Body of pancreas (tissue), 4 donors: ENCODE measurements at regions not wholly inside any gene's neighbourhood (a gene's known extent, or its start where the extent isn't known, plus 50 kb on each side); places are given as distances from the start of the nearest gene placed in this dataset.

Experiments used
- POLR2A ChIP-seq, 3 donors: fragments of 450-650 bp; IDR thresholded peaks; one replicate each; pipeline ENCODE4 v1.6.1; 2016; ENCODE audit warnings: antibody characterized with exemption in 3 of 3, mild to moderate bottlenecking in 2 of 3
- TF ChIP-seq, protein P1 (sequence below), 7 experiments: fragments of 450-650 bp in 4 of 7; fragments of 200-600 bp in 3 of 7; sonication (generic) in 3 of 7; IDR thresholded peaks; one replicate each; pipeline ENCODE4 v1.5.1; 2016 to 2019; ENCODE audit warnings: antibody characterized with exemption in 7 of 7

DNA sequence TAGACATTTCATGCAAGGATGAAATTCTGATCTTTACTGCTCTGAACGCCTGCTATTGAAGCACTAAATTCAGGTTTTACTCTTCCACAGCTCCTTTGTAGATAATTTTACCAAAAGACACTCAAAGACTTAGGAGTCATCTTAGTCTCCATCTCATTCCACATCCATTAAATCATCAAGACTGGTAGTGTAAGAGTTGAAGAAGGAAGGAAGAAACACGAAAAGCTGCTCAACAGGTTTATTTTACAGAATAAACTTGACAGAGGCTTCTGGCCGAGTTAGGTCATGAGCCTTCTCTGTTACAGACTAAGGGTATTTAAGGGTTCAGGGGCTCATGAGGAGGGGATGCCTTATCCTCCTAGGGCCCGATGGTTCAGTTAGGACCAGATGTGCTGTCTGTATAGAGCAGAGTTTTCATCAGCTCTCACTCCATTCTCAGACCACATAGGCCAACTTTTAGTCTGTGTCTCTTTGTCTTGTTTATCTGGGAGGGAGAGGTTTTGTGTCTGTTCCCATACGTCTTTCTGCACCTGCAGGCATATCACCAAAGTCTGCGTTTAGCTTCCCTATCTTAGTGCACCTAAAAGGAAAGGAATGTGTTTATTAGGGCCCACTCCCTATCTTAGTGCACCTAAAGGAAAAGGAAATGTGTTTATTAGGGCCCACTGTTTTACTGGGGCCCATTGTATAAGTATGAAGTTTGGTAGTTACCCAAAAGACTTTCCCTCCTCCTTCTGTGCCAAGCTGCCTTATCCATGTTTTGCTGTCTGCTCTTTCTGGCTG lies 57.4 kb upstream of the RGS18 start:
- TF ChIP-seq, protein P1, sequence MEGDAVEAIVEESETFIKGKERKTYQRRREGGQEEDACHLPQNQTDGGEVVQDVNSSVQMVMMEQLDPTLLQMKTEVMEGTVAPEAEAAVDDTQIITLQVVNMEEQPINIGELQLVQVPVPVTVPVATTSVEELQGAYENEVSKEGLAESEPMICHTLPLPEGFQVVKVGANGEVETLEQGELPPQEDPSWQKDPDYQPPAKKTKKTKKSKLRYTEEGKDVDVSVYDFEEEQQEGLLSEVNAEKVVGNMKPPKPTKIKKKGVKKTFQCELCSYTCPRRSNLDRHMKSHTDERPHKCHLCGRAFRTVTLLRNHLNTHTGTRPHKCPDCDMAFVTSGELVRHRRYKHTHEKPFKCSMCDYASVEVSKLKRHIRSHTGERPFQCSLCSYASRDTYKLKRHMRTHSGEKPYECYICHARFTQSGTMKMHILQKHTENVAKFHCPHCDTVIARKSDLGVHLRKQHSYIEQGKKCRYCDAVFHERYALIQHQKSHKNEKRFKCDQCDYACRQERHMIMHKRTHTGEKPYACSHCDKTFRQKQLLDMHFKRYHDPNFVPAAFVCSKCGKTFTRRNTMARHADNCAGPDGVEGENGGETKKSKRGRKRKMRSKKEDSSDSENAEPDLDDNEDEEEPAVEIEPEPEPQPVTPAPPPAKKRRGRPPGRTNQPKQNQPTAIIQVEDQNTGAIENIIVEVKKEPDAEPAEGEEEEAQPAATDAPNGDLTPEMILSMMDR (IDR thresholded peaks at IDR 0.05) = no peak
- TF ChIP-seq POLR2A (IDR thresholded peaks at IDR 0.05) = no peak
